Heart left ventricle (tissue), 13 donors: ENCODE measurements at regions not wholly inside any gene's neighbourhood (a gene's known extent, or its start where the extent isn't known, plus 50 kb on each side); places are given as distances from the start of the nearest gene placed in this dataset.

Experiments
- CTCF ChIP-seq, 12 donors: fragments of 200-600 bp; sonication (generic) in 4 of 12; IDR thresholded peaks; one replicate each; pipeline versions ENCODE4 v1.5.0 to v1.8.0; 2018 to 2022; ENCODE audit warnings: antibody characterized with exemption in 12 of 12, mild to moderate bottlenecking in 5 of 12
- POLR2A ChIP-seq, 2 donors: fragments of 450-650 bp; IDR thresholded peaks; one replicate each; pipeline ENCODE4 v1.6.1; 2017; ENCODE audit warnings: antibody characterized with exemption in 2 of 2, mild to moderate bottlenecking in 2 of 2, moderate library complexity in 2 of 2
- donor health status: ischemic (EF 13 %, LVEDD 7.1; RV severe dilation, severe dysfunction).
- donor health status: DM: no; HTN: yes; CAD: no.
- donor health status: DM: no; HTN: no; CAD: no.
- donor health status: ischemic (EF 25% LVEDD 6.9; RV normal size, moderate dysfunction).
- donor health status: ischemic (EF 25% LVEDD 5.7; RV mildly dilated, moderate dysfunction).
- donor health status: ischemic (EF 35%, LVEDD 5.7; RV mildly dilated, moderate dysfunction).
- donor health status: nonischemic (EF 11% LVEDD 7.7; RV severe dilation, severe dysfunction).
- donor health status: DM: yes; HTN: yes; CAD: no.
- donor health status: PGD.
- donor health status: ischemic (EF 29% LVEDD 5.4; RV normal size, mild dysfunction).
- donor health status: nonischemic (EF 23%, LVEDD 6.1; RV moderate dilation, normal function).

- TF ChIP-seq CTCF (IDR thresholded peaks at IDR 0.05) (no peak), POLR2A (IDR thresholded peaks at IDR 0.05) (no peak)
Observed at GRCh38 chr11:96940227-96940626, 550.4 kb downstream of the JRKL start.
